HepG2 (cell line): ENCODE measurements at regions not wholly inside any gene's neighbourhood (a gene's known extent, or its start where the extent isn't known, plus 50 kb on each side); places are given as distances from the start of the nearest gene placed in this dataset.

Source experiments
- CHD2 ChIP-seq: IDR thresholded peaks from 2 replicates; pipeline ENCODE4 v1.6.1; 2011; ENCODE audit warnings: low read depth, low read length, improper control_type of control experiment
- CTCF ChIP-seq: sonication (generic); formaldehyde crosslinking; IDR thresholded peaks from 2 replicates; pipeline ENCODE4 v1.5.0; 2020; ENCODE audit warnings: mild to moderate bottlenecking, missing genetic modification reagents, moderate library complexity
- HNF1A ChIP-seq, 2 experiments: sonication (generic) in 1 of 2; formaldehyde crosslinking in 1 of 2; IDR thresholded peaks; 2 replicates each; pipeline versions ENCODE4 v1.4.0 to v1.6.1; 2016 to 2020; ENCODE audit warnings: borderline replicate concordance in 1 of 2, low read depth in 1 of 2, mild to moderate bottlenecking in 1 of 2, missing genetic modification reagents in 1 of 2
- MAFK ChIP-seq, 2 experiments: IDR thresholded peaks in 1 of 2; conservative IDR thresholded peaks in 1 of 2; 2 replicates each; pipeline ENCODE4 v1.6.1; 2011; ENCODE audit warnings: improper control_type of control experiment in 2 of 2, low read length in 2 of 2
- POLR2AphosphoS5 ChIP-seq: IDR thresholded peaks from 2 replicates; pipeline ENCODE4 v1.6.1; 2012; ENCODE audit warnings: low read depth, low read length
- RAD21 ChIP-seq: fragments of 450-650 bp; formaldehyde crosslinking; IDR thresholded peaks from 2 replicates; pipeline ENCODE4 v1.5.0; 2020; ENCODE audit warnings: mild to moderate bottlenecking
- RFX1 ChIP-seq: fragments of 450-650 bp; IDR thresholded peaks from 2 replicates; pipeline ENCODE4 v1.6.1; 2017
- SMARCE1 ChIP-seq: fragments of 450-650 bp; IDR thresholded peaks from 2 replicates; pipeline ENCODE4 v1.6.1; 2017; ENCODE audit warnings: borderline replicate concordance
- TCF7 ChIP-seq: sonication (generic); IDR thresholded peaks from 2 replicates; pipeline ENCODE4 v1.6.1; 2016; ENCODE audit warnings: antibody characterized with exemption, low read depth
- ZNF3 ChIP-seq: IDR thresholded peaks from 2 replicates; pipeline ENCODE4 v1.7.0; 2017; ENCODE audit warnings: inconsistent platforms
- TF ChIP-seq, protein P1 (sequence below): sonication (generic); formaldehyde crosslinking; IDR thresholded peaks from 2 replicates; pipeline ENCODE4 v1.8.0; 2022; ENCODE audit warnings: mild to moderate bottlenecking, missing genetic modification reagents; ENCODE audit not compliant: insufficient replicate concordance
- TF ChIP-seq, protein P2 (sequence below): sonication (generic); formaldehyde crosslinking; IDR thresholded peaks from 2 replicates; pipeline ENCODE4 v1.4.0; 2020; ENCODE audit warnings: missing genetic modification reagents

DNA sequence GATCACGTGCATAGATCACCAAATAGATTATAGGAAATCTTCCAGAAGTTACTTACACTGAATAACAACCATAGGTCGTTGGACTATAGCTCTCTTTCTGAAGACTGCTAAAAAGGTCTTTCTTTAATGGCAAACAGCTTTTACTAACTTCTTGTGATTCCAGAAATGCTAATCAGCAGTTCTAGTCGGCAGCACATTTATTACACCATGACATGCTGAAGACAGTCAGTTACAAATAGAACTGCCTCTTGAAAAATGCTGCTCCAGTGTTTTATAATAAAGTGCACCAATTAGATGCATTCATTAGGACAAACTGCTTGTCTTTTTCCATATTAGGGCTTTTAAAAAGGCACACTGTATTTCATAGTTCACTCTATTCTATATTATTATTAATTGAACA, 488.2 kb downstream of the PABPC4L start:
- TF ChIP-seq ZNF3 (CRISPR knock-in tag) (no peak), MAFK (conservative IDR thresholded peaks at IDR 0.05 in 1 of 2, IDR thresholded peaks at IDR 0.05 in 1 of 2; ENCODE audit: low read length in 2 of 2) (no peak), CTCF (no peak), CHD2 (no peak), SMARCE1 (no peak), HNF1A (IDR thresholded peaks at IDR 0.05; ENCODE audit: low read depth) (no peak), HNF1A (CRISPR knock-in tag; IDR thresholded peaks at IDR 0.05; ENCODE audit: borderline replicate concordance) (no peak), TCF7 (no peak), POLR2AphosphoS5 (no peak), RFX1 (no peak), RAD21 (CRISPR knock-in tag) (no peak)
- TF ChIP-seq, protein P1, sequence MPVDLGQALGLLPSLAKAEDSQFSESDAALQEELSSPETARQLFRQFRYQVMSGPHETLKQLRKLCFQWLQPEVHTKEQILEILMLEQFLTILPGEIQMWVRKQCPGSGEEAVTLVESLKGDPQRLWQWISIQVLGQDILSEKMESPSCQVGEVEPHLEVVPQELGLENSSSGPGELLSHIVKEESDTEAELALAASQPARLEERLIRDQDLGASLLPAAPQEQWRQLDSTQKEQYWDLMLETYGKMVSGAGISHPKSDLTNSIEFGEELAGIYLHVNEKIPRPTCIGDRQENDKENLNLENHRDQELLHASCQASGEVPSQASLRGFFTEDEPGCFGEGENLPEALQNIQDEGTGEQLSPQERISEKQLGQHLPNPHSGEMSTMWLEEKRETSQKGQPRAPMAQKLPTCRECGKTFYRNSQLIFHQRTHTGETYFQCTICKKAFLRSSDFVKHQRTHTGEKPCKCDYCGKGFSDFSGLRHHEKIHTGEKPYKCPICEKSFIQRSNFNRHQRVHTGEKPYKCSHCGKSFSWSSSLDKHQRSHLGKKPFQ (CRISPR knock-in tag) = no peak
- TF ChIP-seq, protein P2, sequence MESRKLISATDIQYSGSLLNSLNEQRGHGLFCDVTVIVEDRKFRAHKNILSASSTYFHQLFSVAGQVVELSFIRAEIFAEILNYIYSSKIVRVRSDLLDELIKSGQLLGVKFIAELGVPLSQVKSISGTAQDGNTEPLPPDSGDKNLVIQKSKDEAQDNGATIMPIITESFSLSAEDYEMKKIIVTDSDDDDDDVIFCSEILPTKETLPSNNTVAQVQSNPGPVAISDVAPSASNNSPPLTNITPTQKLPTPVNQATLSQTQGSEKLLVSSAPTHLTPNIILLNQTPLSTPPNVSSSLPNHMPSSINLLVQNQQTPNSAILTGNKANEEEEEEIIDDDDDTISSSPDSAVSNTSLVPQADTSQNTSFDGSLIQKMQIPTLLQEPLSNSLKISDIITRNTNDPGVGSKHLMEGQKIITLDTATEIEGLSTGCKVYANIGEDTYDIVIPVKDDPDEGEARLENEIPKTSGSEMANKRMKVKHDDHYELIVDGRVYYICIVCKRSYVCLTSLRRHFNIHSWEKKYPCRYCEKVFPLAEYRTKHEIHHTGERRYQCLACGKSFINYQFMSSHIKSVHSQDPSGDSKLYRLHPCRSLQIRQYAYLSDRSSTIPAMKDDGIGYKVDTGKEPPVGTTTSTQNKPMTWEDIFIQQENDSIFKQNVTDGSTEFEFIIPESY (CRISPR knock-in tag) = no peak
